ENCODE measurements at regions not wholly inside any gene's neighbourhood (a gene's known extent, or its start where the extent isn't known, plus 50 kb on each side); places are given as distances from the start of the nearest gene placed in this dataset.

DNA sequence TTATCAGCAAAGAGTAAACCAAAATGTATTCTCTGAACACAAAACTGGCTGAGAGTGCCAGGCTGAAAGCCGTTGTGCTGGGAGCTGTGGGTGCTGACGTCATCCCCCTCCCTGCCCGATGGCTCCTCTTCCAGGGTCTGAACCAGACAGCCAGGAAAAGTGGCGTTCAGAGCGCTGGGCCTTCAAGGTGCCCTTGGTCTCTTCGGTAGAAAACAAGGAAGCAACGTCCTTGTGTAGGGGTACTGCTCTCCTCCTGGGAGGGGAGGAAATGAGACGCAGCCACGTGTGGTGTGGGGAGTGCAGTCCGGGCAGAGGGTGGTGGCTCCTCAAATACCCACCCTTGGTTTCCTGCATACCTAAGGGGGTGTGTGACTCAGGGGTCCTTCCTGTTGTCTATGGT lies 394.7 kb downstream of the SEC14L1 start:
- TF ChIP-seq SIN3A (IDR thresholded peaks at IDR 0.05; ENCODE audit: borderline replicate concordance, insufficient read depth, low read length) (no peak), TAF1 (IDR thresholded peaks at IDR 0.05; ENCODE audit: borderline replicate concordance, insufficient read depth, low read length) (no peak)

Data from PFSK-1 (cell line).